ENCODE measurements at regions not wholly inside any gene's neighbourhood (a gene's known extent, or its start where the extent isn't known, plus 50 kb on each side); places are given as distances from the start of the nearest gene placed in this dataset.

GRCh38 chr2:74740741-74741431 is 86.8 kb downstream of the SEMA4F start:
- TF ChIP-seq CTCF (conservative IDR thresholded peaks at IDR 0.05; ENCODE audit: low read depth, low read length) (no peak), EZH2phosphoT487 (IDR thresholded peaks at IDR 0.05; ENCODE audit: borderline replicate concordance, low read length) (no peak), EZH2 (IDR thresholded peaks at IDR 0.05; ENCODE audit: low read length, unreplicated experiment) (no peak)

All from PC-3 (cell line).